ENCODE measurements at regions not wholly inside any gene's neighbourhood (a gene's known extent, or its start where the extent isn't known, plus 50 kb on each side); places are given as distances from the start of the nearest gene placed in this dataset.
"Not testable (repeated sequence)": the region's sequence is repeated elsewhere in the genome, so short reads cannot be mapped to it uniquely, and the experiment has no call there.

- no peak for DNase-seq (ENCODE audit: low spot score)
Observed at GRCh38 chr9:31486630-31487029, 897.8 kb upstream of the ACO1 start.

GRCh38 chr9:31490551-31491106, 893.8 kb upstream of the ACO1 start:
- DNase-seq (ENCODE audit: low spot score): no peak

GRCh38 chr9:31492229-31492628, 892.2 kb upstream of the ACO1 start:
- DNase-seq (ENCODE audit: low spot score): no peak

- DNase-seq (ENCODE audit: low spot score): no peak
Observed at GRCh38 chr9:31500422-31500821, 884.0 kb upstream of the ACO1 start.

GRCh38 chr9:31519011-31519410, 865.4 kb upstream of the ACO1 start:
- DNase-seq (ENCODE audit: low spot score): no peak

- no peak for DNase-seq (ENCODE audit: low spot score)
Observed at GRCh38 chr9:31519424-31519823, 865.0 kb upstream of the ACO1 start.

- DNase-seq (ENCODE audit: low spot score): no peak
Observed at GRCh38 chr9:31519826-31520225, 864.6 kb upstream of the ACO1 start.

GRCh38 chr9:31520301-31521085, 864.0 kb upstream of the ACO1 start:
- DNase-seq (ENCODE audit: low spot score): no peak

GRCh38 chr9:31535651-31536050, 848.8 kb upstream of the ACO1 start:
- DNase-seq (ENCODE audit: low spot score): no peak

- DNase-seq (ENCODE audit: low spot score): no peak
Observed at GRCh38 chr9:31536471-31536870, 848.0 kb upstream of the ACO1 start.

- DNase-seq (ENCODE audit: low spot score): no peak
Observed at GRCh38 chr9:31541721-31542281, 842.6 kb upstream of the ACO1 start.

GRCh38 chr9:31542384-31543055, 841.9 kb upstream of the ACO1 start:
- DNase-seq (ENCODE audit: low spot score): no peak

GRCh38 chr9:31554941-31555340, 829.5 kb upstream of the ACO1 start:
- no peak for DNase-seq (ENCODE audit: low spot score)

GRCh38 chr9:31556667-31557463, 827.6 kb upstream of the ACO1 start:
- DNase-seq (ENCODE audit: low spot score): no peak

GRCh38 chr9:31572190-31572589, 812.3 kb upstream of the ACO1 start:
- not testable (repeated sequence) for DNase-seq (ENCODE audit: low spot score)

GRCh38 chr9:31573561-31573960, 810.9 kb upstream of the ACO1 start:
- DNase-seq (ENCODE audit: low spot score): no peak

- no peak for DNase-seq (ENCODE audit: low spot score)
Observed at GRCh38 chr9:31574006-31574765, 810.3 kb upstream of the ACO1 start.

- no peak for DNase-seq (ENCODE audit: low spot score)
Observed at GRCh38 chr9:31582071-31582470, 802.4 kb upstream of the ACO1 start.

GRCh38 chr9:31582561-31582960, 801.9 kb upstream of the ACO1 start:
- no peak for DNase-seq (ENCODE audit: low spot score)

GRCh38 chr9:31585158-31585557, 799.3 kb upstream of the ACO1 start:
- DNase-seq (ENCODE audit: low spot score): no peak

- no peak for DNase-seq (ENCODE audit: low spot score)
Observed at GRCh38 chr9:31587146-31587545, 797.3 kb upstream of the ACO1 start.

Data from AG08395 (cell line).